NCI-H446 treated with DMSO at 0.1 percent for 48 hours (cell line): ENCODE measurements at regions not wholly inside any gene's neighbourhood (a gene's known extent, or its start where the extent isn't known, plus 50 kb on each side); places are given as distances from the start of the nearest gene placed in this dataset.
"Not testable (repeated sequence)": the region's sequence is repeated elsewhere in the genome, so short reads cannot be mapped to it uniquely, and the experiment has no call there.

Experiments used
- DNase-seq: peaks from one replicate; lab custom pipeline; 2025; lab: John Stamatoyannopoulos, UW

- no peak for DNase-seq
Observed at GRCh38 chr2:144663207-144663606, 143.3 kb upstream of the ZEB2 start.

DNA sequence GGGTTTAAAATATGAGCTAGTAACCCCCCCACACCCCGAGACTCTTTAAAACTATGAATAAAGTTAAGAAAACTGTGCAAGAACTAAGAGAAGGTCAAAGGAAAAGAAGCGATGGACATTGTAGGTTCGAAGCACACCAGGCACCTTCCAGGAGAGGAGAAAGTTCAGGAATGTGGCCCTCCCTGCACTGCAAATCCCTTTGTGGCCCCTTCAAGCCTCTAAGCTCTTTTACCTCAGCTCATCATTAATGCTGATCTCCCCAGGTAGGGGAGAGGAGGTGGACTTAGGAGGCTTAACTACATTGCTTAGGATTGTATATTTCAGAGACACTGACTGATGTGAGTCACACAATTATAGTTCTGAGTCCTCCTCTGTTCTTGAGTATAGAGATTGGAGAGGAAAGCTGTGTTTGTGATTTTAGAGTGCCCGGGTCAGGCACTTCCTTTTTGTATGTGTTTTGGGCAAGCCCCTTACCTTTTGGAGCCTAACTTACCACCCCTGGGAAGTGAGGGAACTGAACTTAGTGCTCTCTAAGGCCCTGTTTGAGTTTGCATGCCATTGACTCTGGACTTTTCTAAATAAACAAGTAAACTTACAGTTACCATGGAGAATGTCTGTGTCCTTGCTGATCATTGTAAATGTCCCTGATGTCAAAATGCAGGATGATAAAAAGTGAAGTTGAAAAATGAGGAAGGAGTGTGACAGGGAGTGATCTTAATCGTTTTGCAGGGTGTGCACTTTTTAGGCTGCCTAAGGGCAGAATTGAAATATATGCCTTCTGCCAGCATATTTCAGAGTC, 140.8 kb upstream of the ZEB2 start:
- DNase-seq = no peak

DNA sequence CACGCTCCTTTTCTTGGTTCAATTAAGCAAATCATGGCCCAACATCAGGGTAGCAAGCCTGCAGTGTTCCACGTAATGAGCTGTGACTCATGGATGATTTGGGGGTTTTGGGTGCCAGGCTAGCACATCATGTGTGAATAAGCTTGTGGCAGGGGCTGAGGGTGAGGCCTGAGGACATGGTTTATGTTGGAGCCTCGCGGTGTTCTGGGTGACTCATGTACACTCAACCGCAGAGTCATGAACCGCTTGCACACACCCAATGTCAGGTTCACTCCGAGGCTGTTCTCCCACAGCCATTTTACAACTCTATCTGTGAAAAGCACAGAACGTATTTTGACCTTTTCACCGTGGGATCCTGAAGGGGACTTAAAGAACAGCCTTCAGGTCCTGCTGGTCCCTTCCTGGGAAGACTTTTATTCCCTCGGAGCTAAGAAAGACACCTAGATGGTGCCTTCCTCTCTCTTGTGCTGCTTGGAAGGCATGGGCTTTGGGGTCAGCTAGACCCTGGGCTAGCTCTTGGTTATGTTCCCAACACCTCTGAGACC, 139.9 kb upstream of the ZEB2 start:
- no peak for DNase-seq

GRCh38 chr2:144654523-144654922, 134.6 kb upstream of the ZEB2 start:
- DNase-seq = no peak

DNA sequence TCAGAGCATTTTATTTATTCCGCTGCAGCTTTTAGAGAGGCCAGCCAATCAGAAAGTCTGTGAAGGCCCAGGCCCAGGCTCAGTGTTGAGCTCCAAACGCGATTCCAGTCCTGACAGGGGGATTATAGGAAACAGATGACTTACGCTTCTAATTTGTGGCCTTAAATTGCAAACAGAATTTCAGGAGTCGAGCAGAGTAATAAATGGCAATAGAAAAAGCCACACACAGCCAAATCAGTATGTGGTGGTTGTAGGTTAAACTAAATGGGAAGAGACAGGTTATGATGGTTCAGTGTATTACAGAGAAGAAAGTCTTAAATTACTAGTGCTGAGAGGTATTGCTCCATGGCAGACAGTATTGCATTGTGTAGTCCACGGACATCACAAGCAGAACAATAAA, 131.0 kb upstream of the ZEB2 start:
- DNase-seq = no peak

GRCh38 chr2:144648837-144649465, 129.0 kb upstream of the ZEB2 start:
- no peak for DNase-seq

DNA sequence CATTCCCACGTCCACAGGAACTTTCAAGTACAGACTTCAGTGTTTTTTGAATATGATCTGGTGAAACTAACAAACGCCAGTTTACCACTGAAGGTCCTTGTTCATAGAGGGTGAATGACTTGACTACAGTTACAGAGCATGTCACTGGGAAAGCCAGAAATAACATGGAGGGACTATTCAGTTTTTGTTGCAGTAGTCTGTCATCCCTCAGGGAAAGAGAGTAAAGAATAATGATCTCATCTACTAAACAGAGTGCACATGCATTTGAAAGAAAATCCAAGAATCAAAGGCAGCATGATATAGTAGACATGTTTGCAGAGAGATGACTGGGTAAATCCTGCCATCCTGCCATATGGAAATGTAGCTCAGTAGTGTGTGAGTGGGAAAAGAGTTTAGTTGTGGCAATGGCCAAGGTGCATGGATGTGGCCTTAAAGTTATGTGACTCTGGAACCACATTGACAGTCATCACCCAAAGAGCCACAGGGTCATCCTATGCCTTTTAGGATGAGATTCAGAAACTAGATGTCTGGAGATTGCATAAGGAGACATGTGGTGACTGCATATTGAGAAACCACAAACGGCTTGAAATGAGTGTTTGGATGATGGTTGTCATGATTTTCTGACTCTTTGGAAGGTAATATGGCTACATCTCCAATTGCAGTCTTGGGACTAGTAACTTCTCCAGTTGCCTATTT, 125.3 kb upstream of the ZEB2 start:
- no peak for DNase-seq

- no peak for DNase-seq
Observed at GRCh38 chr2:144644549-144644948, 124.6 kb upstream of the ZEB2 start.

DNA sequence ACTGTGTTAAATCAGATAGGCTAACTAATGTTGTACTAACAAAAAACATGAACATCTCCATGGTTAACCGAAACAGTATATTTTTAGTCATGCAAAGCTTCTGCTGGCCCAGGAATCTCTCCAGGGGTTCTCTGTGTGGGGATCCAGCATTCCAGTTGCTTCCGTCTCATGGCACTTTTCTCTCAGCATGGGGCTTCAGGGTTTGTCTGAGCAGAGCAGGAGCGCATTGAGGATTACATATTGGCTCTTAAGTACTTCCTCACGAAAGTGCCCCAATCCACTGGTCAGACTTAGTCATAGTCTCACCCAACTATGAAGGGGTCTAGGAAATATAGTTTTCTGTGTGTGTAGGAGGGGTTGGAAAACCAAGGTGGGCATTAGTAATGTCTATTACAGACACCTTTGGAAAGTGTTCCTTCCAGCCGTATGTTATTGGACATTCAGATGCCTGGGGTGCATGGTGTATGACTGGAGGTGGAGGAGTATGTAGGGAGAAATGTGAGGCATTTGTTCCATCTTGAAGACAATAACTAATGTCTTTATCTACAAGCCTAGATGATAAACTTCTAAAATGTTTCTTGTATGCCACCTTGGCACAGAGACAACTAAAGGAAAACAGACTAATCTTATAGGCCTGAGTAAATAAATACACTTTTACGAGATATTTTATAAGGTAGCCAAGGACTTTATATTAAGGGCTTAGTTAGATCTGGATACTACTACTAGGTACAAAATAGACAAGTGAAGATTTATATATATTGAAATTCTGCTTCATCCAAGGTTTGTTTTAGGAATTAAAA, 123.8 kb upstream of the ZEB2 start:
- no peak for DNase-seq

DNA sequence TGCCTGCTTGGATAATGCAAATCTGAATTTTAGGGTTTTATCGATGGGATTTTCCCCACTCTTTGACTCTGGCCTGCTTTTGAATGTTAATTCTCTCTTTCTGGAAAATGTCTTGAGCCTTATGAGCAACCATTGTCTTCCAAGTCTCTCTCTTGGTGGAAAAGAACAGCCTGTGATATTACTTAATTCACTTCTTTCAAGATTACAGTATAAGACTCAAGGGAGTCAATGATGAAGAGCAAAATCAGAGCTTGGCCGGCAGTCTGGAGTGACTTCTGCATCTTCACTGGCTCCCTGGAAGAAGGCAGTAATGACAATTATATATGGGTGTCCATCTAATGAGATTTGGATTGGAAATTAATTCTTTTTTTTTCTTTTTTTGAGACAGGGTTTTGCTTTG, 122.9 kb upstream of the ZEB2 start:
- DNase-seq = no peak

DNA sequence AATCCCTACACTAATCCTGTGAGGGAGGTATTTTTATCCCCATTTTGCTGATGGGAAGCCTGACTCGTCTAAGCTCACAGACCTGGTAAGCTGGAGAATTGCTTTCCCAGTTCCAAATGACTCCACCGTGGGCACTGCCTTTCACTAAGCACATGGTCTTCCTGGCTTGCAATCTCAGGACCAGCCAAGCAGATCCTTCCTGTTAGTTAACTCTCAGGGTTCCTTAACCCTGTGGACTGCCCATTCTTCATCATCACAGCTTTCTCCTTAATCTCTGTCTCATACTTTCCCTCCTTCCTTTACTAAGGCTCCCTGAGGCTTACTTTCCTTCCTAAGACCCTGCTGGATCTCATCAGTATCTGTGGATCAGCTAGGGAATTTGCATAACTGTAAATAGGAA, 122.2 kb upstream of the ZEB2 start:
- no peak for DNase-seq

DNA sequence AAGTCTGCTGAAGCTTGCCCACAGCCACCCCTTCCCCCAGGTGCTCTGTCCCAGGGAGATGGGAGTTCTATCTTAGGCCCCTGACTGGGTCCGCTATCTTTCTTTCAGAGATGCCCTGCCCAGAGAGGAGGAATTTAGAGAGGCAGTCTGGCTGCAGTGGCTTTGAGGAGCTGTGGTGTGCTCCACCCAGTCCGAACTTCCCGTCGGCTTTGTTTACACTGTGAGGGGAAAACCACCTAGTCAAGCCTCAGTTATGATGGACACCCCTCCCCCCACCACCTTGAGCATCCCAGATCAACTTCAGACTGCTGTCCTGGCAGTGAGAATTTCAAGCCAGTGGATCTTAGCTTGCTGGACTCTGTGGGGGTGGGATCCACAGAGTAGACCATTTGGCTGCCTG, 118.3 kb upstream of the ZEB2 start:
- not testable (repeated sequence) for DNase-seq

DNA sequence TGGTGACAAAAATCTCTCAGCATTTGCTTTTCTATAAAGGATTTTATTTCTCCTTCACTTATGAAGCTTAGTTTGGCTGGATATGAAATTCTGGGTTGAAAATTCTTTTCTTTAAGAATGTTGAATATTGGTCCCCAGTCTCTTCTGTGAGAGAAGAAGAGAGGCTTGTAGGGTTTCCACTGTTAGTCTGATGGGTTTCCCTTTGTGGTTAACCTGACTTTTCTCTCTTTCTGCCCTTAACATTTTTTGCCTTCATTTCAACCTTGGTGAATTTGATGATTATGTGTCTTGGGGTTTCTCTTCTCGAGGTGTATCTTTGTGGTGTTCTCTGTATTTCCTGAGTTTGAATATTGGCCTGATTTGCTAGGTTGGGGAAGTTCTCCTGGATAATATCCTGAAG, 116.9 kb upstream of the ZEB2 start:
- DNase-seq = not testable (repeated sequence)

- DNase-seq = no peak
Observed at GRCh38 chr2:144632809-144633208, 112.9 kb upstream of the ZEB2 start.

DNA sequence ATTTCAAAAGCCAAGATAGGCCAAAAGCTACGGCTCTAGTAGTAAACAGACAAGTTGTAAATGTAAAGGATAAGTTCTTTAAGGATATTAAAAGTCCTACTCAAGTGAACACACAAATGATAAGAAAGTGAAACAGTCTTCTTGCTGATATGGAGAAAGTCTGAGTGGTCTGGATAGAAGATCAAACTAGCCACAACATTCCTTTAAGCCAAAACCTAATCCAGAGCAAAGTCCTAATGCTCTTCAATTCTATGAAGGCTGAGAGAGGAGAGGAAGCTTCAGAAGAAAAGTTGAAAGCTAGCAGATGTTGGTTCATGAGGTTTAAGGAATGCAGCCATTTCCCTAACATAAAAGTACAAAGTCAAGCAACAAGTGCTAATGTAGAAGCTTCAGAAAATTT, 111.7 kb upstream of the ZEB2 start:
- DNase-seq = no peak

GRCh38 chr2:144630459-144631215, 110.7 kb upstream of the ZEB2 start:
- DNase-seq = no peak

DNA sequence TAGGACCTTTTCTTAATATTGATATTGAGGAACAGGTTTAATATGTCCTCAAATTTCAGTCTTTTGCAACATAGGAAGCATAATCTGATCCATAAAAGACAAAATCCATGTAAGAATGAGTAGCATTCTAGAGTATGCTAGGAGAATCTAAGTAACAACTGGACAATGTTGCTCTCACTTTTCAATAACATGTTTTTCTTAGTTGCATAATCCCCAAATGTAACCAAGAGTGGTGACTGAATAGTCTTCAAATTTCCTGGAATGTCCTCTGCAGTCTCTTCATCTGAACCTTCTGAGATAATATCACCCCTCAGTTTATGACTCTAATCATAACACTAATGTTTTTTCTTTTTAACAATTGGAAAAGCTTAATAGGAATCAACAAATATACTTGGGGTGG, 110.0 kb upstream of the ZEB2 start:
- DNase-seq = no peak

DNA sequence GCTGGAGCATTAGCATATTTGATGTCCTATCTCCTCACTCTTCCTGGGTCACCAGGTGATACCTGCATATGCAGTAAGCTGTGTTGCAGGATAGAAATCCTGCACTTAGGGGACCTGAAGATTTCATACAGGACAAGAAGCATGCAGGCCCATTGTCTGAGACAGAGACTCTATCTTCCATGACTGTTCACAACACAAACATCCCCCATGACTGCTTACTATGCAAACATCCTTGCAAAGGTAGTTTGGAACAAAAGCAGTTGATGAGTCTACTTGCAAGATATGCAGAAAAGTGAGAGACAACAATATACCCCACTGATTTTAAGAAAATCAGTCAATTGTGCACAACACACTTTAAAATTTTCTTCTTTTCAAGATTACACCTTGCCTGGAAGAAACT, 108.6 kb upstream of the ZEB2 start:
- DNase-seq = no peak

- DNase-seq = no peak
Observed at GRCh38 chr2:144625626-144626025, 105.7 kb upstream of the ZEB2 start.

DNA sequence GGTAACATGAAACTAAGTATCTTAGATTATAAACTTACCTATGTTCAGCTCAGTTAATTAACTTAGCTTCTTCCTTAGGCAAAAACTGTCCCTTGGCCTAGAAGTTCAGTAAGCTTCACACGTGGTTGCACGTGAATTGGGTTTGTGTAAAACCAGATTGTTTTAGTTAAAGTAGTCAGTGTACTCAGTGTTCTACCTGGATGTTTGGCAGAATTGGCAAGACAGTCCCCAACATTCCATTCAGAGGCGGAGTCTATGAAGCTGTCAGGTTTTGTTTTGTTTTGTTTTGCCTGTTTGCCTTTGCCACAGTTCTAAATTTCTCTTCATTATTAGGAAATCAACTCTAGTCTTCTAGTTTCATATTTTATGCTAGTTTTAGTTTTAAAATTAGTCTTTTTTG, 105.3 kb upstream of the ZEB2 start:
- DNase-seq = no peak

DNA sequence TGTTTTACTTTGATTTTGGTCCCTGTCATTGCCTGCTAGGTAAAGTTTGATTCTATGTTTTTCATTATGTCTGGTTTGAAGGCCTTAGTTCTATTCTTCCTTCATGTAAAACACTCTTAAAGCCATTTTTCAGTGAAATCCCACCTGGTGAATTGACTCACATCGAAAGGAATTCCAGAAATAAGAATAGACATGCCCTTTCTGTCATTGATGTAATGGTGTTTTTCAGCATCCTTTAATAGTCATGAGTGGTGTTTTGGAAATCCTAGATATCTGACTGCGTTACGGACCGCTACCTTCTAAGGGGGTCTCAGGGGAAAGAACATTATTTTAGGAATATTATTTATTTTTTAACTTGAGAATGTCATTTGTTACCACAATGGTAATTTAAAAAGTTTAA, 104.5 kb upstream of the ZEB2 start:
- DNase-seq = no peak
